ENCODE measurements at regions not wholly inside any gene's neighbourhood (a gene's known extent, or its start where the extent isn't known, plus 50 kb on each side); places are given as distances from the start of the nearest gene placed in this dataset.

DNA sequence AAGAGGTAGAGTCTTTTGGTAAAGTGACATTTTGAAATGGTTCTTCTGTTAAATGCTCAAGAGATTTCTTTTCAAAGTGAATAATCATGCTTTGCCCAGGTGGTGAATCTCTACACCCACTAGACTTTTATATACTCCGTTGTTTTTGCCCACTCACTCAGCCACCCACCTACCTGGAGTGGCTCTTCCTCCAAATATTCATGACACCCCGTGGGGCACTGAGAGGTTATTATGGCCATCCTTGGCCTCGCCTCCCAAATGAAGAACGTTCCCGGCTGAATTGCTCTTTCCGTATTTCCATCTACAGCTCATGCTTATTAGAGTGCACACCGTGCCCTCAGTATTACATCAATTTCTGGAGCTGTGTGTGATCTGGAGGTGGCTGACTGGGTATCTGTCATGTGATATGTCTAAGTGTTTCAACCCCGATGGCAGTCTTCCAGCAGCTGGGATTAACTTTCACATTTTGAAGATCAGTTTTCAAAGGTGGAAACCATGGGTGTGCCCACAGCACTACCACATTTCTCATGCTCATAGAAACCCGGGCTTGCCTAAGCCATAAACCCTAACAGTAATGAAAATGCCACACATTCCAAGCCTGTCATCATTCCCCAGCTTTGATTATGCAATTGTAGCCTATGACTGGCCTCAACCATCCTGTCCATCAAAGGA, 406.6 kb upstream of the MMADHC start:
- peak in 1 of 2 donors; percentile 58 for DNase-seq (ENCODE audit: low read depth in 1 of 2, low spot score in 1 of 2)
- Histone ChIP-seq H3K4me1 (ENCODE audit: low read depth) (no peaks in the 10 kb centered on the region), H3K27me3 (peaks cover 9% of the 10 kb centered on the region), H3K27ac (no peak overlapping the region), H3K4me3 (no peak overlapping the region), H3K36me3 (no peaks in the 10 kb centered on the region), H3K9me3 (ENCODE audit: low read depth) (no peaks in the 10 kb centered on the region)
- TF ChIP-seq, protein P1, sequence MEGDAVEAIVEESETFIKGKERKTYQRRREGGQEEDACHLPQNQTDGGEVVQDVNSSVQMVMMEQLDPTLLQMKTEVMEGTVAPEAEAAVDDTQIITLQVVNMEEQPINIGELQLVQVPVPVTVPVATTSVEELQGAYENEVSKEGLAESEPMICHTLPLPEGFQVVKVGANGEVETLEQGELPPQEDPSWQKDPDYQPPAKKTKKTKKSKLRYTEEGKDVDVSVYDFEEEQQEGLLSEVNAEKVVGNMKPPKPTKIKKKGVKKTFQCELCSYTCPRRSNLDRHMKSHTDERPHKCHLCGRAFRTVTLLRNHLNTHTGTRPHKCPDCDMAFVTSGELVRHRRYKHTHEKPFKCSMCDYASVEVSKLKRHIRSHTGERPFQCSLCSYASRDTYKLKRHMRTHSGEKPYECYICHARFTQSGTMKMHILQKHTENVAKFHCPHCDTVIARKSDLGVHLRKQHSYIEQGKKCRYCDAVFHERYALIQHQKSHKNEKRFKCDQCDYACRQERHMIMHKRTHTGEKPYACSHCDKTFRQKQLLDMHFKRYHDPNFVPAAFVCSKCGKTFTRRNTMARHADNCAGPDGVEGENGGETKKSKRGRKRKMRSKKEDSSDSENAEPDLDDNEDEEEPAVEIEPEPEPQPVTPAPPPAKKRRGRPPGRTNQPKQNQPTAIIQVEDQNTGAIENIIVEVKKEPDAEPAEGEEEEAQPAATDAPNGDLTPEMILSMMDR (IDR thresholded peaks at IDR 0.05; ENCODE audit: low read depth, low read length) = no peak

DNA sequence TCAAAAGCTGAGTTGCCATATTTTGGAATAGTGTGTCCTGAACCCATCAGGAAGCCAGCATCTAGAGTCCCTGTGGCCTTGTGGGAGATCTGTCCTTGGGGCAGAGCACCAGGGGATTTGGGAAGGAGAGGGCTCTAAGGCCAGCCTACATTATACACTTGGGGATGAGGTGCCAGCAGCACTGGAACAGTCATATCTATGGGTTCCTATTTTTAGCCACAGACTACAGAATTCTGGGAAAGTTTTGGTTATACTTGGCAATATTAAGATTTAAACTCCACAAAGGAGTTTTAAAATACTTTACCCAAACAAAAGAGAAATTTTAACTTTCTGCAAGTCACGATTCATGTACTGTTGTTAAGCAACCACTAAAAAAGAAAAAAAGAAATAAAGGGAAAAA, 405.7 kb upstream of the MMADHC start:
- no peak for DNase-seq (ENCODE audit: low read depth in 1 of 2, low spot score in 1 of 2)
- peaks cover 9% of the 10 kb centered on the region for H3K27me3 ChIP-seq
- no peaks in the 10 kb centered on the region for H3K9me3 ChIP-seq (ENCODE audit: low read depth)
- no peak overlapping the region for H3K4me3 ChIP-seq
- H3K36me3 ChIP-seq = no peaks in the 10 kb centered on the region
- TF ChIP-seq, protein P1 (IDR thresholded peaks at IDR 0.05; ENCODE audit: low read depth, low read length) = no peak
- no peak overlapping the region for H3K27ac ChIP-seq
- H3K4me1 ChIP-seq (ENCODE audit: low read depth) = no peaks in the 10 kb centered on the region

DNA sequence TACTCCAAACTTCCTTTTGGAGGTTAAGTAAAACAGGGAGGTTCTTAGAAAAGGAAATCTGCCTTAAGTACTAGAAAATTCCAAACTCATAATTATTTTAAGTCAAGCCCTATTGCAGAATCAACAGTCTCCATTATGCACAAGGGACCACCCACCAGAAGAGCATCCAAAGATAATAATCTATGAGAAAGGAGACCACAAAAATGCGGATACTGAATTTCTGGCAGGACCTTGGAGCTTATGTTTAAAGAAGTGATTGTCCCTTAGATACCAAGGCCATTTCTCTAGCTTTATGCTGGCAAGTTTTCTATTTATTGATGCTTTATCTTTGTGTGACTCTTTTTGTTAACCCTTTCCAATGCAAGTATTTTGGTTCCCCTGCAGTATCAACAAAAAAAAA, 404.0 kb upstream of the MMADHC start:
- Histone ChIP-seq H3K27me3 (peaks cover 9% of the 10 kb centered on the region), H3K27ac (no peak overlapping the region), H3K4me1 (ENCODE audit: low read depth) (peaks cover 6% of the 10 kb centered on the region), H3K36me3 (no peaks in the 10 kb centered on the region), H3K4me3 (no peak overlapping the region), H3K9me3 (ENCODE audit: low read depth) (no peaks in the 10 kb centered on the region)
- TF ChIP-seq, protein P1 (IDR thresholded peaks at IDR 0.05; ENCODE audit: low read depth, low read length) = no peak
- peak in 1 of 2 donors; percentile 23 for DNase-seq (ENCODE audit: low read depth in 1 of 2, low spot score in 1 of 2)

DNA sequence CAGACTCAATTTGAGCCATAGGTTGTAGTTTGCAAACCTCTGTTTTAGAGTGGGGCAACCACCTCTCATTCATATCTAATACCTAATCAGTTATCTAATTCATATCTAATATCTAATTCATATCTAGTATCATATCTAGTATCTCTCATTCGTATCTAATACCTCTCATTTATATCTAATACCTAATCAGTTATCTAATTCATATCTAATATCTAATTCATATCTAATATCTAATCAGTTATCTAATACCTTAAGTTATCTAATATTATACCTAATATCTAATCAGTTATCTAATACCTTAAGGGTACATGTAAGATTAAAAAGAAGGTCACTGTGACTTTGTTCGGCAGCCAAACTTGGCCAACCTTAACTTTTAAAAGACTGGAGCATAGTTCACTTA, 403.4 kb upstream of the MMADHC start:
- peaks cover 9% of the 10 kb centered on the region for H3K27me3 ChIP-seq
- DNase-seq (ENCODE audit: low read depth in 1 of 2, low spot score in 1 of 2) = no peak
- H3K4me3 ChIP-seq = no peak overlapping the region
- TF ChIP-seq, protein P1 (IDR thresholded peaks at IDR 0.05; ENCODE audit: low read depth, low read length) = no peak
- peaks cover 8% of the 10 kb centered on the region for H3K4me1 ChIP-seq (ENCODE audit: low read depth)
- H3K27ac ChIP-seq = no peak overlapping the region
- no peaks in the 10 kb centered on the region for H3K9me3 ChIP-seq (ENCODE audit: low read depth)
- no peaks in the 10 kb centered on the region for H3K36me3 ChIP-seq

DNA sequence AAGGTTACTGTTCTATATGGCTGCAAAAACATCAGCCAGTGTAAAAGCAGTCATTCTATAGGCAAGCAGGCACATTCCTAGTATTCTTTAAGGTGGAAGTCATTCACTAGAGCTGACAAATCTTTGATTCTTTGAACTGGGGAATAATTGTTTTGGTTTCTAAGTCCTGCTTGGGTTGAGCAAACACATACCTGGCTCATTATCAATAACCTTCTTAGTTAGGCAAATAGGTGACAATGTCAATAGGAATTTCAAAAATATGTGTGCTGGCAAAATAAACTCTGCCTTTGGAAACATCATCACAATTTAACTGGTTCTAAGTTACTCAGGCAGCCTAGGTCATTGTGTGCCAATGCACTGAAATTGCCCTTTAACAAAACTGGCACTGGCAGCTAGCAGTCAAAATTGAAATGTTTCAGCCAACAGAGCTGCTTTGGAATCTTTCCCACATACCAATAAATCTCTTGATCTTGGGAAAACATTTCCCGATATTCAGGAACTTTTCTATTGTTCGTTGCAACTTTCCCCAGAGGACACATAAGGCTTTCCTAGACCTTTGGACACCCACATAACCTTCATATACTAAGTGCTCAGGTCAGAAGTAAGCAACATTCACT, 402.0 kb upstream of the MMADHC start:
- Histone ChIP-seq H3K27ac (no peak overlapping the region), H3K27me3 (peaks cover 9% of the 10 kb centered on the region), H3K4me3 (no peak overlapping the region), H3K9me3 (ENCODE audit: low read depth) (no peaks in the 10 kb centered on the region), H3K36me3 (no peaks in the 10 kb centered on the region), H3K4me1 (ENCODE audit: low read depth) (peaks cover 8% of the 10 kb centered on the region)
- DNase-seq (ENCODE audit: low read depth in 1 of 2, low spot score in 1 of 2) = no peak
- TF ChIP-seq, protein P1 (IDR thresholded peaks at IDR 0.05; ENCODE audit: low read depth, low read length) = no peak
